Suprapubic skin (tissue), 4 donors: ENCODE measurements at regions not wholly inside any gene's neighbourhood (a gene's known extent, or its start where the extent isn't known, plus 50 kb on each side); places are given as distances from the start of the nearest gene placed in this dataset.
"Not testable (repeated sequence)": the region's sequence is repeated elsewhere in the genome, so short reads cannot be mapped to it uniquely, and the experiment has no call there.

Experiments
- DNase-seq, 2 donors: peaks; one replicate each; pipeline ENCODE4 v3.0.0-alpha.2; 2019; ENCODE audit warnings: low spot score in 2 of 2
- H3K27ac ChIP-seq: fragments of 200-600 bp; sonication (generic); one replicate; pipeline ENCODE4 v1.5.1; 2019
- H3K27me3 ChIP-seq: fragments of 200-600 bp; sonication (generic); one replicate; pipeline ENCODE4 v1.5.1; 2019
- H3K36me3 ChIP-seq: fragments of 200-600 bp; sonication (generic); one replicate; pipeline ENCODE4 v1.5.1; 2019
- H3K4me1 ChIP-seq: fragments of 200-600 bp; sonication (generic); one replicate; pipeline ENCODE4 v1.5.1; 2019
- H3K4me3 ChIP-seq: fragments of 200-600 bp; sonication (generic); one replicate; pipeline ENCODE4 v1.5.1; 2019; ENCODE audit warnings: mild to moderate bottlenecking
- H3K9me3 ChIP-seq: fragments of 200-600 bp; sonication (generic); one replicate; pipeline ENCODE4 v1.5.1; 2019
- CTCF ChIP-seq, 2 donors: fragments of 200-600 bp in 1 of 2; fragments of 450-650 bp in 1 of 2; sonication (generic) in 1 of 2; IDR thresholded peaks; one replicate each; pipeline ENCODE4 v1.5.1; 2016 to 2019; ENCODE audit warnings: antibody characterized with exemption in 2 of 2, mild to moderate bottlenecking in 1 of 2, moderate library complexity in 1 of 2
- EP300 ChIP-seq: sonication (generic); formaldehyde crosslinking; IDR thresholded peaks from one replicate; pipeline ENCODE4 v1.6.1; 2017; ENCODE audit warnings: antibody characterized with exemption
- POLR2A ChIP-seq, 2 donors: fragments of 450-650 bp; IDR thresholded peaks; one replicate each; pipeline ENCODE4 v1.6.1; 2017; ENCODE audit warnings: antibody characterized with exemption in 2 of 2, mild to moderate bottlenecking in 2 of 2, moderate library complexity in 2 of 2
- POLR2AphosphoS5 ChIP-seq, 3 donors: sonication (generic); formaldehyde crosslinking; IDR thresholded peaks; one replicate each; pipeline ENCODE4 v1.6.1; 2017; ENCODE audit warnings: antibody characterized with exemption in 3 of 3
- WGBS: methylation state at CpG from one replicate; pipeline ENCODE4 v1.1.5; 2018; 5-methylcytosine and 5-hydroxymethylcytosine counted together

GRCh38 chr5:82537687-82538306 is 259.6 kb upstream of the RPS23 start:
- no peak for DNase-seq
- WGBS: 93% methylated on average over 10 of the region's 10 CpGs
- H3K27ac ChIP-seq: no peak overlapping the region
- no peaks in the 10 kb centered on the region for H3K36me3 ChIP-seq
- H3K4me3 ChIP-seq: no peak overlapping the region
- H3K9me3 ChIP-seq: no peaks in the 10 kb centered on the region
- TF ChIP-seq CTCF (IDR thresholded peaks at IDR 0.05) (no peak), POLR2AphosphoS5 (IDR thresholded peaks at IDR 0.05) (no peak), EP300 (no peak), POLR2A (IDR thresholded peaks at IDR 0.05) (no peak)
- H3K27me3 ChIP-seq: no peaks in the 10 kb centered on the region
- no peaks in the 10 kb centered on the region for H3K4me1 ChIP-seq

GRCh38 chr5:82534986-82535385 is 256.8 kb upstream of the RPS23 start:
- TF ChIP-seq CTCF (IDR thresholded peaks at IDR 0.05) (no peak), POLR2A (IDR thresholded peaks at IDR 0.05) (no peak), EP300 (no peak), POLR2AphosphoS5 (IDR thresholded peaks at IDR 0.05) (no peak)
- no peaks in the 10 kb centered on the region for H3K36me3 ChIP-seq
- no peaks in the 10 kb centered on the region for H3K27me3 ChIP-seq
- 74% methylated on average over 1 of the region's 1 CpG for WGBS
- no peak overlapping the region for H3K4me3 ChIP-seq
- DNase-seq: no peak
- H3K27ac ChIP-seq: no peak overlapping the region
- H3K9me3 ChIP-seq: no peaks in the 10 kb centered on the region
- no peaks in the 10 kb centered on the region for H3K4me1 ChIP-seq

- not testable (repeated sequence) for DNase-seq, H3K4me1 ChIP-seq, H3K36me3 ChIP-seq, H3K27ac ChIP-seq, H3K27me3 ChIP-seq, H3K4me3 ChIP-seq, H3K9me3 ChIP-seq
- WGBS: 95% methylated on average over 2 of the region's 2 CpGs
These were observed 253.9 kb upstream of the RPS23 start for GRCh38 chr5:82532075-82532474.

- no peaks in the 10 kb centered on the region for H3K9me3 ChIP-seq
- no peak overlapping the region for H3K27ac ChIP-seq
- H3K4me3 ChIP-seq: no peak overlapping the region
- no peak for TF ChIP-seq EP300
- no peak for TF ChIP-seq POLR2A (IDR thresholded peaks at IDR 0.05)
- 87% methylated on average over 2 of the region's 2 CpGs for WGBS
- H3K4me1 ChIP-seq: no peaks in the 10 kb centered on the region
- no peak for DNase-seq
- no peaks in the 10 kb centered on the region for H3K36me3 ChIP-seq
- H3K27me3 ChIP-seq: no peaks in the 10 kb centered on the region
These were observed 248.4 kb upstream of the RPS23 start for GRCh38 chr5:82526540-82526939.

- no peaks in the 10 kb centered on the region for H3K4me1 ChIP-seq
- DNase-seq: no peak
- no peak overlapping the region for H3K4me3 ChIP-seq
- no peak overlapping the region for H3K27ac ChIP-seq
- no peaks in the 10 kb centered on the region for H3K27me3 ChIP-seq
- 87% methylated on average over 3 of the region's 3 CpGs for WGBS
- H3K36me3 ChIP-seq: no peaks in the 10 kb centered on the region
- no peaks in the 10 kb centered on the region for H3K9me3 ChIP-seq
- TF ChIP-seq EP300 (no peak), POLR2A (IDR thresholded peaks at IDR 0.05) (no peak), CTCF (IDR thresholded peaks at IDR 0.05) (no peak), POLR2AphosphoS5 (IDR thresholded peaks at IDR 0.05) (no peak)
These were observed 247.5 kb upstream of the RPS23 start for GRCh38 chr5:82525626-82526025.

- 84% methylated on average over 2 of the region's 2 CpGs for WGBS
- Histone ChIP-seq H3K4me3 (no peak overlapping the region), H3K27ac (no peak overlapping the region), H3K27me3 (no peaks in the 10 kb centered on the region), H3K36me3 (no peaks in the 10 kb centered on the region), H3K4me1 (no peaks in the 10 kb centered on the region), H3K9me3 (no peaks in the 10 kb centered on the region)
- no peak for DNase-seq
- no peak for TF ChIP-seq EP300
- TF ChIP-seq POLR2A (IDR thresholded peaks at IDR 0.05): no peak
- TF ChIP-seq CTCF (IDR thresholded peaks at IDR 0.05): no peak
- TF ChIP-seq POLR2AphosphoS5 (IDR thresholded peaks at IDR 0.05): no peak
These were observed 245.5 kb upstream of the RPS23 start for GRCh38 chr5:82523633-82524032.
